M059J (cell line): ENCODE measurements at regions not wholly inside any gene's neighbourhood (a gene's known extent, or its start where the extent isn't known, plus 50 kb on each side); places are given as distances from the start of the nearest gene placed in this dataset.
"Not testable (repeated sequence)": the region's sequence is repeated elsewhere in the genome, so short reads cannot be mapped to it uniquely, and the experiment has no call there.

Source experiments
- DNase-seq: peaks from one replicate; pipeline ENCODE4 v3.0.0-alpha.2; 2012; ENCODE audit warnings: low read depth

DNA sequence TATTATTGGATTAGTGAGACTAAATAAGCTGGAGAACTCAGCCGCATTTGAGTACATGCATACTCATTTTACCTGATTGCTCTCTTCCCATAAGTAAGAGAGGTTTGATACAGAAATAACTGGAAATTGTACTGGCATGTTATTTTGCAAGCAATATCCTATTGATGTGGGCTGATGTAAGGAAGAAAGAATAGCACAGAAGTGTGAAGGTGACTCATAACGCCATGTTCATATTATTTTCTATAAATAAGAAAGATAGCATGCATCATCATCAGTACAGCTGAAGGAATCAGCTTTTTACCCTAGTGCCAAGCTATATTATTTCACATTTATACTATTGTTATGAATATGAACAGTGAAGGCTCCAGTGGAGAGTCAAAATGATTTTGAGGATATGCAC is 138.3 kb upstream of the FAM47A start:
- no peak for DNase-seq

DNA sequence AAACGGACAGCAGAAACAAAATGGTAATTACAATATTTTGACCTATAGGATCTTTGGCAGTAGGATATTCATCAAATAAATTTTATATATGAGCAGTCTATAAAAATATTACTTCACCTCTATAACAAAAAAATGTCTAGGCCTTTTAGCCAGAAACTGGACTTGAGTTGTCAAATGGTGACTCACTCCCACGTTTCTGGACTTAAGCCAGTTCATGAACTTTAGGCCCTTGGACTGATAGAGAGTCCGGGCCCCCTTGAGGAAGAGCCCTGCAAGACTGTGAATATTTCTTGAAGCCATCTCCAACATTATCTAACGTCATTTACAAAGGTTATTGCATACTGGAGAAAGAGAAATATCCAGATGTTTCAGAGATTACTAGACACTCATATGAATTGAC is 106.8 kb upstream of the FAM47A start:
- peak; percentile 2 for DNase-seq

DNA sequence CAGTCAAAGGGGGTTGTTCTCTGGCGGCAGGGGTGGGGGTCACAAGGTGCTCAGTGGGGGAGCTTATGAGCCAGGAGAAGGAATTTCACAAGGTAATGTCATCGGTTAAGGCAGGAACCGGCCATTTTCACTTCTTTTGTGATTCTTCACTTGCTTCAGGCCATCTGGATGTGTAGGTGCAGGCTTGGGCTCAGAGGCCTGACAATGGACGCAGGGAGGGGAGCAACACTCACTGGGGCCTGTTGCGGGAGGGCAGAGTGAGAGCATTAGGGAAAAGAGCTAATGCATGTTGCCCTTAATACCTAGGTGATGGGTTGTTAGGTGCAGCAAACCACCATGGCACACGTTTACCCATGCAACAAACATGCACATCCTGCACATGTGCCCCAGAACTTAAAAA is 98.0 kb upstream of the FAM47A start:
- DNase-seq = not testable (repeated sequence)

DNA sequence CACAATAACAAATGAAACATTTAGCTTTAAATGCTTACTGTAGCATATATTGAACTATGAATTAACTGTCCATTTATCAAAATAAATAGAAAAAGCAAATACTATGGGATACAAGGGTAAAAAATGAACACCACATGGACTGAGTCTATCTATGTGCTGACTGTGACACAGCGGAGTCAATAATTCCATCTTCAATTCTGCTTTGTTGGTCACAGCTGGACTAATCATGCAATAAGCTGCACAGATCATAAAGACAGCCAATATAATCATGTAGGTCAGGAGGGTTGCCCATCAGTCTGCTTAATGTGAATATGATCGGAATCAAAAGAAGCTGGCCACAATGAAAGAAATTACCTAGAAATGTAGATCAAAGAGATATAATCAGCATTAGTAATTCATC is 95.7 kb upstream of the FAM47A start:
- no peak for DNase-seq

DNA sequence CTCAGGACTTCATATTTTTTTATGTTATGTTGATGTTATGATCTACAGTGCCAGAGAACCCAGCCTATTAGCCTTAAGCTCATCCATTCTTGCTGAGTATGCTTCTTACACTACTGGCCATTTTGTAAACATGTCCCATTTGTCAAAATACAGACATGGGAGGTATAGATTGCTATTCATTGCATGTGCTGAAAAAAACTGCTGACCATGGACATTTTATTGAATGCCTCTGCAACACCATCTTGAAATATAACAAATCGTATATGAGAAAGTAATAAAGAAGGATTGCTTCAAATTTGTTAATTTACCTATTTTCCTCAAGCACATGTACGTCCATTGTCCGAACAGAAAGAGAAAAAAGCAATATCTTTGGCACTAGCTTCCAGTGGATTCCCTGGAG is 91.5 kb upstream of the FAM47A start:
- no peak for DNase-seq

DNA sequence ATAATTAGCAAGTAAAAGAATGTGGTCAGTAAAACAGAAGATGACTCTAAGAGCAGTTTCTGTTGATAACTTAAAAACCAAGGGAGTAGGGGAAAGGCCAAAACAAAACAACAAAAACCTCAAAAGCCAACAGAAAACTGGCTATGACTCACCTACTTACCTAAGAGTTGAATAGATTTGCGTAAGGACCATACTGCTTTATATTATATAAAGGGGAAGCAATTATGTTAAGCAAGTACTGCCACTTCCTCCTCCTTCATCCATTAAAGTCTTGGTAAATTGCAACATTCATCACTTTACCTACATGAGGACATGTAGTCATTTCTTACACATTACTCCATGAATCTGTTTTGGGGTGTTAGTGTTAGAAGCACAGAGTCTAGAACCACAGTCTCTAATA is 85.9 kb upstream of the FAM47A start:
- DNase-seq = no peak

DNA sequence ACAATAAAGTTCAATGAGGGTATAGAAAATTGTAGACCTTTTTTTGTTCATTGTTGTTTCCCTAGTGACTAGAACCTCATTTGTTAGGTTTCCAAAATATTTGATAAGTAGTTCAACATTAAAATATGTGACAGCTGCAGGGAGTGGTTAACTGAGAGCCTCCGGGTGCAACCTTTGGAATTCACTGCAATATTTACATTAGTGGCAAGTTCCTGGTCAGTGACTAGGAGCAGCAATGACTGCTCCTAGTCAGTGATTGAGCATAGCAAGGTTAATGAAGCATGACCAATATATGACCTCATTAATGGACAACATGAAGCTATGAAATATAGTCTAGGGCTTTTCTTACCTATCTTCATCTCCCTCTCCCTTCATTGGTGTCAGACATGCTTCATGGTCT is 65.8 kb upstream of the FAM47A start:
- no peak for DNase-seq
